ENCODE measurements at regions not wholly inside any gene's neighbourhood (a gene's known extent, or its start where the extent isn't known, plus 50 kb on each side); places are given as distances from the start of the nearest gene placed in this dataset.

DNA sequence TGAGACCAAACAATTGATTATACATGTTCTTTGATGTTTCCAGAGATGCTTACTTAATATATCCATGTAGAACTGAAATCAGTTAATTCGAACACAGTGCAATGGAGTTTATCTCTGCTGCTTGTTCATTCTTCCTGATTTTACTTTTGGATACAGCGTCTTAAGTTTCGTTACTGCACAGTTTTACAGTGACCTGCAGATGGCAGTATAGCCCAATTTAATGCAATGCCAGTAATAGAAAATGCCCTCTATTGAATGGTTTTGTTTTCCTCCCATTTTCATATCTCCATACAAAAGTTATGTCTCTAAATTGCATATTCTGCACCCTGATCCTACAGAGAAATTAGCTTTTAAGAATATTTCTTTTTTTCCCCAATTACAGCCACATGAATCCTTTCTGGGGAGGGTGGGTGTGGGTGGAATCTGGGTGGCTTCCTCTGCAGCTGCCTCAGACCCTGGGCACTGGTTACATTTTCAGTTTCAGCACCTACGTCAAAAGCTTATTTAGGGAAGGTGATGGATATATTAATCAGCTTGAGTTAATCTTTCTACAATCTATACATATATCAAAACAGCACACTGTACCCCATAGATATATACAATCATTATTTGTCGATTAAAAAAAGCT lies 101.1 kb upstream of the DCD start:
- TF ChIP-seq EZH2 (IDR thresholded peaks at IDR 0.05; ENCODE audit: low read depth): no peak
- TF ChIP-seq, protein P1, sequence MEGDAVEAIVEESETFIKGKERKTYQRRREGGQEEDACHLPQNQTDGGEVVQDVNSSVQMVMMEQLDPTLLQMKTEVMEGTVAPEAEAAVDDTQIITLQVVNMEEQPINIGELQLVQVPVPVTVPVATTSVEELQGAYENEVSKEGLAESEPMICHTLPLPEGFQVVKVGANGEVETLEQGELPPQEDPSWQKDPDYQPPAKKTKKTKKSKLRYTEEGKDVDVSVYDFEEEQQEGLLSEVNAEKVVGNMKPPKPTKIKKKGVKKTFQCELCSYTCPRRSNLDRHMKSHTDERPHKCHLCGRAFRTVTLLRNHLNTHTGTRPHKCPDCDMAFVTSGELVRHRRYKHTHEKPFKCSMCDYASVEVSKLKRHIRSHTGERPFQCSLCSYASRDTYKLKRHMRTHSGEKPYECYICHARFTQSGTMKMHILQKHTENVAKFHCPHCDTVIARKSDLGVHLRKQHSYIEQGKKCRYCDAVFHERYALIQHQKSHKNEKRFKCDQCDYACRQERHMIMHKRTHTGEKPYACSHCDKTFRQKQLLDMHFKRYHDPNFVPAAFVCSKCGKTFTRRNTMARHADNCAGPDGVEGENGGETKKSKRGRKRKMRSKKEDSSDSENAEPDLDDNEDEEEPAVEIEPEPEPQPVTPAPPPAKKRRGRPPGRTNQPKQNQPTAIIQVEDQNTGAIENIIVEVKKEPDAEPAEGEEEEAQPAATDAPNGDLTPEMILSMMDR (conservative IDR thresholded peaks at IDR 0.05): peak; percentile 82
